Calu3 (cell line): ENCODE measurements at regions not wholly inside any gene's neighbourhood (a gene's known extent, or its start where the extent isn't known, plus 50 kb on each side); places are given as distances from the start of the nearest gene placed in this dataset.

Source experiments
- BruUV-seq: library from RNA; stranded (reverse); fragments of 400-500 nt; replicated peaks from 2 replicates; lab custom pipeline; 2021; lab: Mats Ljungman, UMichigan
- CTCF ChIA-PET: fragments of 300-600 bp; sonication (Branson Sonifier 250); formaldehyde crosslinking; loops from one replicate; lab custom pipeline; 2022; ENCODE audit warnings: antibody characterized with exemption; lab: Charles Lee
- DNase-seq: peaks from one replicate; pipeline ENCODE4 v3.0.0; 2022
- H3K27ac Mint-ChIP-seq: one replicate; pipeline ENCODE4 v1.8.0; 2022; ENCODE audit warnings: mixed read lengths; ENCODE audit not compliant: unreplicated experiment
- H3K27me3 Mint-ChIP-seq: one replicate; pipeline ENCODE4 v1.8.0; 2022; ENCODE audit warnings: mixed read lengths; ENCODE audit not compliant: unreplicated experiment
- H3K36me3 Mint-ChIP-seq: one replicate; pipeline ENCODE4 v1.8.0; 2022; ENCODE audit warnings: mild to moderate bottlenecking, moderate library complexity, mixed read lengths; ENCODE audit not compliant: insufficient read depth, unreplicated experiment
- H3K4me1 Mint-ChIP-seq: one replicate; pipeline ENCODE4 v1.8.0; 2022; ENCODE audit warnings: mild to moderate bottlenecking, low read depth, mixed read lengths; ENCODE audit not compliant: unreplicated experiment
- H3K4me3 Mint-ChIP-seq: one replicate; pipeline ENCODE4 v1.8.0; 2022; ENCODE audit warnings: mild to moderate bottlenecking, low read depth, moderate library complexity, mixed read lengths; ENCODE audit not compliant: unreplicated experiment
- H3K9me3 Mint-ChIP-seq: one replicate; pipeline ENCODE4 v1.8.0; 2022; ENCODE audit warnings: low read depth, mixed read lengths; ENCODE audit not compliant: unreplicated experiment
- CTCF ChIP-seq: fragments of 200-600 bp; IDR thresholded peaks from one replicate; pipeline ENCODE4 v1.8.0; 2022; ENCODE audit warnings: antibody characterized with exemption; ENCODE audit not compliant: unreplicated experiment
- intact Hi-C: fragments of 100-400 bp; cut with micrococcal nuclease; formaldehyde crosslinking; loops from one replicate; pipeline ENCODE4 v1.10.0; 2022; ENCODE audit not compliant: unreplicated experiment

DNA sequence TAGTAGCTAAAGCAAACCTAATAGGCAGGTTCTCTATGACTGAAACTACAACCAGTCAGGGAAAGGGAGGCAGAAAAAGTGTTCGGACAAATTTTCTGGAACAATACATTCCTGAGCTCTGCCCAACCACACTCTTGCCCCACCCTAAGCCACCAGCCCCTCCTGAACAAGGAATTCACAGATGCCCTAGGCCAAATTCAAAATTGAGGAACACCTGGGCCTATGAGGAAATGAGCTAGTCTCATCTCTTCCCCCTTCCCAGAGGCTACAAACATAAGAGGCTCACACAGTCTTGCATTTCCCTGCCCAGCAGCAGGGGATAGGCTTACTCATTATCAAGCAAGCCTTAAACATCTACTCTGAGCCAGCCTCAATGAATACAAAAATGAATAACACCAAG is 284.7 kb downstream of the ZNF674 start:
- no peak for TF ChIP-seq CTCF
- no TSS peak for BruUV-seq
- intact Hi-C loops: loop anchor here (5.0 kb wide), 2 partner anchors 53 to 67 kb away; no protein-coding TSS in a partner anchor
- no peaks in the 10 kb centered on the region for H3K9me3 Mint-ChIP-seq
- peak; percentile 55 for DNase-seq
- H3K27me3 Mint-ChIP-seq: no peaks in the 10 kb centered on the region
- peaks cover 6% of the 10 kb centered on the region for H3K36me3 Mint-ChIP-seq
- peaks cover 81% of the 10 kb centered on the region for H3K4me1 Mint-ChIP-seq
- no peak overlapping the region for H3K4me3 Mint-ChIP-seq
- peak overlapping the region; percentile 88 for H3K27ac Mint-ChIP-seq
- CTCF ChIA-PET: interaction anchor here (0.9 to 1.7 kb wide), 4 partner anchors 65 to 126 kb away, joined by 3 to 6 read pairs (median 3); no protein-coding TSS in a partner anchor

DNA sequence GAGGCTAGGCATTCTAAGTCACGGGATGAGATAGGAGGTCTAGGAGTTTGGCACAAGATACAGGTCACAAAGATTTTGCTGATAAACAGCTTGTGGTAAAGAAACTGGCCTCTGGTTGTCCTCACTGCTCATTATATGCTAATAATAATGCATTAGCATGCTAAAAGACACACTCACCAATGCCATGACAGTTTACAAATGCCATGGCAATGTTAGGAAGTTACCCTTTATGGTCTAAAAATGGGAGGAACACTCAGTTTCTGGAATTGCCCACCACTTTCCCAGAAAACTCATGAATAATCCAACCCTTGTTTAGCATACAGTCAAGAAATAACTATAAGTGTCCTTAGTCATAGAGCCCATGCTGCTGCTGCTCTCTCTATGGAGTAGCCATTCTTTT is 286.9 kb downstream of the ZNF674 start:
- H3K4me3 Mint-ChIP-seq: no peak overlapping the region
- intact Hi-C loops: no loop called here
- TF ChIP-seq CTCF: no peak
- peaks cover 6% of the 10 kb centered on the region for H3K36me3 Mint-ChIP-seq
- H3K27ac Mint-ChIP-seq: no peak overlapping the region
- peaks cover 81% of the 10 kb centered on the region for H3K4me1 Mint-ChIP-seq
- no peaks in the 10 kb centered on the region for H3K27me3 Mint-ChIP-seq
- no TSS peak for BruUV-seq
- DNase-seq: no peak
- CTCF ChIA-PET: no interaction called here
- H3K9me3 Mint-ChIP-seq: peaks cover 2% of the 10 kb centered on the region

GRCh38 chrX:46257451-46257879 is 287.8 kb downstream of the ZNF674 start:
- DNase-seq: peak; percentile 38
- H3K27me3 Mint-ChIP-seq: no peaks in the 10 kb centered on the region
- peaks cover 76% of the 10 kb centered on the region for H3K4me1 Mint-ChIP-seq
- peak overlapping the region; percentile 68 for H3K27ac Mint-ChIP-seq
- CTCF ChIA-PET: interaction anchor here (0.6 kb wide), 2 partner anchors 63 to 79 kb away, joined by 3 read pairs; no protein-coding TSS in a partner anchor
- TF ChIP-seq CTCF: no peak
- no peak overlapping the region for H3K4me3 Mint-ChIP-seq
- BruUV-seq: no TSS peak
- intact Hi-C loops: no loop called here
- peaks cover 6% of the 10 kb centered on the region for H3K36me3 Mint-ChIP-seq
- H3K9me3 Mint-ChIP-seq: peaks cover 5% of the 10 kb centered on the region

DNA sequence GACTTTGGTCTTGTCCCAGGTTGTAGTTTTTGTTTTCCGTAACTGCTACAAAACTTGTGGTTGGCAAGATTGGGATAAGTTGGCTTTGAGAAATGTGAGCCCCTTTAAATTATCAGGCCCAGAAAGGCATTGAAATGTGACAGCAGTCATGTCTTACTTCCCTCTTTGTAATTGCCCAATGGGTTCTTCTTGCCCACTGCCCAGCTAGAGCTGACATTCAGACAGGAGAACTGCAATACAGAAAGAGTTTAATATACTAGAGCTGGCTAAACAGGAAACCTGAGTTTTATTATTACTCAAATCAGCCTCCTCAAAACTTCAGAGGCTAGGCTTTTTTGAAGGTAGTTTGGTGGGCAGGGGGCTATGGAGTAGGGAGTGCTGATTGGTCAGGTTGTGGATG is 288.3 kb downstream of the ZNF674 start:
- H3K27me3 Mint-ChIP-seq: no peaks in the 10 kb centered on the region
- H3K4me1 Mint-ChIP-seq: peaks cover 70% of the 10 kb centered on the region
- no peak for TF ChIP-seq CTCF
- DNase-seq: no peak
- peaks cover 5% of the 10 kb centered on the region for H3K9me3 Mint-ChIP-seq
- H3K27ac Mint-ChIP-seq: peak overlapping the region; percentile 68
- peaks cover 6% of the 10 kb centered on the region for H3K36me3 Mint-ChIP-seq
- CTCF ChIA-PET: interaction anchor here (0.6 kb wide), 2 partner anchors 64 to 78 kb away, joined by 3 read pairs; no protein-coding TSS in a partner anchor
- intact Hi-C loops: no loop called here
- BruUV-seq: no TSS peak
- no peak overlapping the region for H3K4me3 Mint-ChIP-seq
